Astrocyte (in vitro differentiated cells and primary cell): ENCODE measurements at regions not wholly inside any gene's neighbourhood (a gene's known extent, or its start where the extent isn't known, plus 50 kb on each side); places are given as distances from the start of the nearest gene placed in this dataset.

Source experiments
- EZH2 ChIP-seq: IDR thresholded peaks from 2 replicates; pipeline ENCODE4 v1.6.1; 2012; ENCODE audit warnings: mild to moderate bottlenecking, low read length, inconsistent platforms; ENCODE audit not compliant: insufficient read depth
- TF ChIP-seq, protein P1 (sequence below): IDR thresholded peaks from 2 replicates; pipeline ENCODE4 v1.5.1; 2011; ENCODE audit warnings: low read depth, mild to moderate bottlenecking, inconsistent platforms, low read length, moderate library complexity; ENCODE audit not compliant: insufficient read depth

DNA sequence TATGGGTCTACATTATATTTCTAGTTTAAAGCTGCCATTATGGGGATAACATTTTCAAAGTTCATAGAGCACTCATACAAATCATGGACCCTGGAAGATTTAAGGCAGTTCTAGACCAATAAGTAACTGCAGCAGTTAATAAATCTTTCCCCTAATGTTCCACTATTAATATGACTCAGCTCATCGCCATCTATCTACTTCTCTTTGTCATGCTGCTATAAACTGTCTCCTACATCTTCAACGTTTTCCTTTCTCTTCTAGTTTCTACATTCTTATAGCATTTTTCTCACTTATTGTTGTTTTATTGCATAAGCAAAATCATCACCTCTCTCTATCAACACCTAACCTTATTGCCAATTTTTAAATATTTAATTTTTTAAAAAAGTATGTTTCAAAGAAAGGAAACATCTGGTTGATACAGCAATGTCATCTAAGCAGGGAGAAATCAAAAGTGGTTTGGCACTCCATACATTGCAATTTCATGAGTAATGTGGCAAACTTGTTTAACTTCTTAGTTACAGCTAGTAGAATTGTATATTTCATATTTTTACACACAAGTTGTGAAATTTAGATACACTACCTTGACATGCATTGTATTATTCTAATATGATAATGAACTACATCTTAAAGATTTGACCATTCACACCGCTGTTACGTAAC, 1500.4 kb upstream of the MIR17HG start:
- no peak for TF ChIP-seq EZH2
- TF ChIP-seq, protein P1, sequence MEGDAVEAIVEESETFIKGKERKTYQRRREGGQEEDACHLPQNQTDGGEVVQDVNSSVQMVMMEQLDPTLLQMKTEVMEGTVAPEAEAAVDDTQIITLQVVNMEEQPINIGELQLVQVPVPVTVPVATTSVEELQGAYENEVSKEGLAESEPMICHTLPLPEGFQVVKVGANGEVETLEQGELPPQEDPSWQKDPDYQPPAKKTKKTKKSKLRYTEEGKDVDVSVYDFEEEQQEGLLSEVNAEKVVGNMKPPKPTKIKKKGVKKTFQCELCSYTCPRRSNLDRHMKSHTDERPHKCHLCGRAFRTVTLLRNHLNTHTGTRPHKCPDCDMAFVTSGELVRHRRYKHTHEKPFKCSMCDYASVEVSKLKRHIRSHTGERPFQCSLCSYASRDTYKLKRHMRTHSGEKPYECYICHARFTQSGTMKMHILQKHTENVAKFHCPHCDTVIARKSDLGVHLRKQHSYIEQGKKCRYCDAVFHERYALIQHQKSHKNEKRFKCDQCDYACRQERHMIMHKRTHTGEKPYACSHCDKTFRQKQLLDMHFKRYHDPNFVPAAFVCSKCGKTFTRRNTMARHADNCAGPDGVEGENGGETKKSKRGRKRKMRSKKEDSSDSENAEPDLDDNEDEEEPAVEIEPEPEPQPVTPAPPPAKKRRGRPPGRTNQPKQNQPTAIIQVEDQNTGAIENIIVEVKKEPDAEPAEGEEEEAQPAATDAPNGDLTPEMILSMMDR: no peak
